NCI-H2107 treated with DMSO at 0.1 percent for 48 hours (cell line): ENCODE measurements at regions not wholly inside any gene's neighbourhood (a gene's known extent, or its start where the extent isn't known, plus 50 kb on each side); places are given as distances from the start of the nearest gene placed in this dataset.
"Not testable (repeated sequence)": the region's sequence is repeated elsewhere in the genome, so short reads cannot be mapped to it uniquely, and the experiment has no call there.

ENCODE experiments used
- DNase-seq: peaks from one replicate; lab custom pipeline; 2025; ENCODE audit not compliant: unreplicated experiment; lab: John Stamatoyannopoulos, UW

DNA sequence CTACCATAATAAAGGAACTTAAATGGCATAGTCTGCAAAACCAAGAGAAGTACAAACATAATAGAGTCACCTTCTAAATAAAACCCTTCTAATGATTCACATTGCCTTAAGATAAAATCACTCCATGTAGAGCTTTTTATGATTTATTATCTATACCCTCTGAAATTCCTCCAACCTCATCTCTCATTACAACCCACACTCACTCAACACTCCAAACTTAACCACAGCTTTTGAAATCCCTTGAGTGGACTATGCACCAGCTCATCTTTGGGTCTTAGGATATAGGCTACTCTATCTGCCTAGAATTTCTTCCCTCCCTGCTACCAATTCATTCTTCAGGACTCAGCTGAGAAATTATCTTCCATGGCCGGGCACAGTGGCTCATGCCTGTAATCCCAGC lies 122.5 kb downstream of the CETN3 start:
- no peak for DNase-seq

DNA sequence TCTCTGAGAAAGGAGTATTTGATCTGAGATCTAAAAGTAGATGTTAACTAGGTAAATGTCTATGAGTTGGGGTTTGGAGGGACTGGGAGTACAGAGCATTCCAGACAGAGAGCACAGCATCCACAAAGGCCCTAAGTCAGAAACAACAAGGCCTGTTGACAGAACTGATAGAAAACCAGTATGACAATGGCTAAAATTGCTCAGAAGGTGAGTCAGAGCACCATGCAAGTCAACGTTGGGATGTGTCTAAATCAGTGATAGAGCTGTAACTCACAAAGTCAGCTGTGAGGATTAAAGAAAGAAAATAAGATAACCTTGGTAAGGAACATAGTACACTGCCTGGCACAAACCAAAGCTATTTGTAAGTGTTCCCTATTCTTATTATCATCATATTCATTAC lies 124.0 kb downstream of the CETN3 start:
- DNase-seq = no peak

DNA sequence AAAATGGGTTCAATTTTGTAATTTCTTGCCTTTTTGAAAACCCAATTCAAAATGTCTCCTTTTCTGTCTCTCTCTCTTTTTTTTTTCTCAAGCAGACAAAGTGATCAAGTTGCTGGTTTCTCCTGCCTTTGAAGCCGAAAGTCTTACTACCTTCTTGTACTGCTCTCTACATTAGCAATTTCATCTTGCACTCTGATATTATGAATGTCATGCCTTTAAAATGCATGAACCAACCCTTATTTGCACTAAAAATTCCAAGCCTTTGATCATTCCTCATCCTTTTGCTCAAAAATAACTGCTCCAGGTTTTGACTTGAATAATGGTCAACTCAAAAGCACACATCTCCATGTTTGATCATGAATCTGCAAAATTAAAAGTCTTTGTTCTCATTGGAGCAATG lies 125.2 kb downstream of the CETN3 start:
- DNase-seq = no peak

GRCh38 chr5:90279091-90279490 lies 130.5 kb downstream of the CETN3 start:
- no peak for DNase-seq

DNA sequence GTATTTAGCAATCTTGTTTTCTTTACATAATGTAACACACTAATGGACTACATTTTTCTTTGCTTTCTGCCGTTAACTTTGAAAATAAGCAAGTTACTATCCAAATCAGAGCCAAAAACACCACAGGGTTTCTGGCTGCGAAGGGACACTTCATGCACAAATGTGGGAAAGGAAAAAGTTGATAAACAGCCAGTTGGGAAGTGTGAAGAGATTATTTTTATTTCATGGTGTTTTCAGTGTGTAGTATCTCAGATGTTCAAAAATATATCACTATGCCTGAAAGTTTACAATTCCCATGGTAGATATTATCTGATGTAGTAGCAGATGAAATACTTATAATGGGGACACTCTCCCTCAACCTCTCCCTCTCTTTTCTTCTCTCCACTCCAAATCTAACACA lies 135.3 kb downstream of the CETN3 start:
- no peak for DNase-seq

DNA sequence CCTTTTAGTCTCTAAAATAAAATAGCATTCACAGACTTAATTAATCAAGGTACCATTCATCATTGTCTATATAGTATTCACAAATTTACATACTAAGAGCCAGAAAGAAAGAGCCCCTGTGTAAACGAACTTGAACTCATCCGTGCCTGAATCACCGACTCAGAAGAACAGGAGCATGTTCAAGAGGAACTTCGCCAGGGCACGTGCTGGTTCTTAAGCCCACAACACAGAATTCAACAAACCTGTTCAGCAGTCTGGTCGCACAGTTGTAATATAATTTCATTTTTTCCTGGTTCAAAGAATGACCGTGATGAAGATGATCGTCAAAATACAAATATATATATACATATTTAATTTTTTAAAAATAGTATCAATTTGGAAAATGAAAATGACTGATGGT lies 141.9 kb downstream of the CETN3 start:
- no peak for DNase-seq

GRCh38 chr5:90265545-90265857 lies 144.1 kb downstream of the CETN3 start:
- no peak for DNase-seq

DNA sequence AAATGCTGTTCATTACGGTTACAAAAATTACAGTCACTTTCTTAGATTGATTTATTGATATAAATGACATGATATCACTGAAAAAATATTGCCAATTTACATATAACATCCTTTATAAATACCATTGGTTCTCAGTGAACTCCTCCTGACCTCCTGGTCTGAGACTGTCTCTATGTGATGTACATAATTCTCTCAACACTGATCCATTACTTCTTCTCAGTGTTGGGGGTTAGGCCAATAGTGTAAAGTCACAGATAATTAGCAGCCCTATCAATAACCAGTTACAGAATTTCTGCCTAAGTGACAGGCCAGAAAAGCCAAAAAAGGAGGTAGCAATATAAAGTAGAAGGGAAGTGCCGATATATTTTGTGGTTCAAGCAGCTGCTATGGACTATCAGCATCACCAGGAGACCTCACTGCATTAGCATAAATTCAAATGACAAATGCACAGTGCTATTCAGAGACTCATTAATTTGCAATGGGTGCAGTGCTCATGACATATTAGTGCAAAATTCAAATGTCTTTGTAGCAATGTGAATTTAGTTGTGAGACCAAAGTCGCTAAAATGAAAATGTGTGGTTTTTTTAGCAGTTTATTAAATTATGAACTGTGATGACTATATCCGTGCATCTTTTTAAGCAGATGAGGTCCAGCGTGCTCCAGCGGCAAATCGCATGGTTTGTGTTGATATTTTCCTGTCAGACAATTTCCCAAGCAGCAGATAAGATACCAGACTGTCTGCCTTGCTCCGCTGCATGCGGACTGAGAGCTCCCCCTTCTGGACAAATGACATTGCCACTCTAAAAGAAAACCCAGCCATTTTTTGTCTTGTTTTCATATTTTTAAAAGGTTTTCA lies 144.6 kb downstream of the CETN3 start:
- no peak for DNase-seq

DNA sequence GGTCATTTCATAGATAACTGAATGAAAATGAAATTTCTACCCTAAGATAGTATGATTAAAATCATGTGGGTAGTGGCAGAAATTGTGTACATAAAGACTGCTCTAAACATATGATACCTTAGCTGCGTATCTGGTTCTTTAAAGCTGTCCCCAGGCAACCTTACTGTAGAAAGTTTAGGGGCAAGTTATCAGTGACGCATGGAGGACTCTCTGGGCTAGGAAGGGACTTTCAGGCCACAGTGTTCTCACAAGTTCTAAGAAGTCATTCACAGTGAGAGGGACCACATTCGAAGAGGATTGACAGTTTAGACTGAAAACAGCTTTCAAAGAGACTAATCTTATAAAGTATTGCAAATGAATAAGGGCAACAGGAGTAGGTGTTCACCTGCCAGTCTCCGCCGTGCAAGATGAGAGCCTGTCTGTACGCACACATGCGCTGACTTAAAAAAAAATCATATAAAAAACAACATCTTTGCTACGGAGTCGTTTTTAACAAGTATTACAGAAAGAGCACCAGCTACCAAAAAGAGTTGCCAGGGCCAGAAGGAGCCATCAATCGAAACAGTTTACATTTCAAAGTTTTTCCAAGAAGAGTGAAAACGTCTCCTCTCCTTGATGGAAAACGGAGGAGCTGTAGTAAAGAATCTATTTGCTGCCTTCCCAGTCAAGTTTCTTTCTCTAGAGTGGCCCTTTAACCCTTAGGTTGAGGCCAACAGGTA lies 146.3 kb downstream of the CETN3 start:
- DNase-seq = no peak

DNA sequence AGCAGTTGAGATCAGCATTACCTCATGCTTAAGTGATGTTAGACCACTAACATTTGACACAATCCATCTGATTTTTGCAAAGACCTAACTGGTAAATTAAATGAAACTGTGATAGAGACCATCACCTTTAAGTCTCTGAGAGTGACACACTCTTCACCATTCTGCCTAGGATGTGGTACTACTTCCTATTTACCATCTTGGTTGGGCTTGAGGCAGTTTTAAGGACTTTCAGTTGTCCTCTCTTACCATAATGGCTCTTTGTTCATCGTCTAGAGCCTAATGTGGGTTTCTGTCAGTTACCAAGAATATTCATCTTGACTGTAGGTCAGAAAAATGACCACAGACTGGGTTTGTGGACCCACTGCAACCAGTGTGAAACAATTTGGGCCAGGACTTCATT lies 158.1 kb downstream of the CETN3 start:
- DNase-seq = no peak

GRCh38 chr5:90248640-90249039 lies 160.9 kb downstream of the CETN3 start:
- no peak for DNase-seq

DNA sequence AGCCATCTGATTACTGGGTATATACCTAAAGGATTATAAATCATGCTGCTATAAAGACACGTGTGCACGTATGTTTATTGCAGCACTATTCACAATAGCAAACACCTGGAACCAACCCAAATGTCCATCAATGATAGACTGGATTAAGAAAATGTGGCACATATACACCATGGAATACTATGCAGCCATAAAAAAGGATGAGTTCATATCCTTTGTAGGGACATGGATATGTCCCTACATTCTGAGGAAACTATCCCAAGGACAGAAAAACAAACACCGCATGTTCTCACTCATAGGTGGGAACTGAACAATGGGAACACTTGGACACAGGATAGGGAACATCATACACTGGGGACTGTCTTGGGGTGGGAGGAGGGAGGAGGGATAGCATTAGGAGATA lies 165.7 kb downstream of the CETN3 start:
- not testable (repeated sequence) for DNase-seq

GRCh38 chr5:90233476-90233875 lies 176.1 kb downstream of the CETN3 start:
- no peak for DNase-seq

GRCh38 chr5:90231688-90232087 lies 177.9 kb downstream of the CETN3 start:
- no peak for DNase-seq

- DNase-seq = no peak
Observed at GRCh38 chr5:90227683-90228082, 181.9 kb downstream of the CETN3 start.

DNA sequence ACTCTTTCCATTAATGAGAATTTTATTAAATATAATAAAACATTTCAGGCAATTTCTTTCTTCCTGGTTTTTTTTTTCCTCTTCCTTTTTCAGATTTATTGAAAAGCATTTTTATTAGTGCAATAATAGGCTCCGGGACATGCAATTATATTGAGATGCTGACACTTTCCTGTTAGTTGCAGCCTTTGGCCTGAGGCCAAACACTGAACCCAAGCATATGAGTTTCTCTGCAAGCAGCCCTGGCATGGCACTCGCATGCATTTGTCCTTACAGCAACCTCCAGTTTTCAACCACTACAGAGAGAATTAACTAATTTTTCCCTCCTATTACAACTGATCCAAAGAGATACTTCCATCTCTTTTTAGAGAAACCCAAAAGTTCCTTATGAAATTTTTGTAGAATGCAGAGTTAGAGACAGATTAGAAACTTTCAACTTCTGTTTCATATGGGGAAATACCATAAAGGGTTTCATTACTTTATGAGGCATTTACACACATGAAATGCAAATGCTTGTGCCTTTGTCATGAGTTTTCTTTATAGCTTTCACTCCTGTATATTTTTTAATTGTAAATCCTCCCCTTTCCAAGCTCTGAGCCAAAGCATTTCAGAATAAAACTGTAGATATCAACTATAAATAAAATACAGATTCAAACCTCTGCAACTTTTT lies 183.0 kb downstream of the CETN3 start:
- DNase-seq = no peak

- no peak for DNase-seq
Observed at GRCh38 chr5:90224342-90224741, 185.2 kb downstream of the CETN3 start.

DNA sequence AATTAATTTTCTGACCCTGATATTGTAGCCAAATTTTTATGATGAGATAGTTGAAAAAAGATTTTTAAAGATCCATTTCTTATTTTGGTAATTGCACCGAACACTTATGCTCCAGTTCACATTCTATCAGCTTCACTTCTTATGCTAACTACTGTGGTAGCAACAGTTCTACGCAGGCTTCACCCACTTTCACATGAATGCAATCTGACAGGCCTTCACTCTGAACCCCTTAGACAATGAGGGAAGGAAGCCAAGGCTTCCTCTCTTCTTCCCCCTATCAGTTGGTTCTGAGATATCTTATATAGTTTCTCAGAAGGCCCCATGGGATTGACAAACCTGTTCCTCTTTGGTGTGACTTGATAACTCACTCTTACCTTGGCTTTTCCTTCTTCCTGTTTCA lies 185.8 kb downstream of the CETN3 start:
- DNase-seq = no peak

DNA sequence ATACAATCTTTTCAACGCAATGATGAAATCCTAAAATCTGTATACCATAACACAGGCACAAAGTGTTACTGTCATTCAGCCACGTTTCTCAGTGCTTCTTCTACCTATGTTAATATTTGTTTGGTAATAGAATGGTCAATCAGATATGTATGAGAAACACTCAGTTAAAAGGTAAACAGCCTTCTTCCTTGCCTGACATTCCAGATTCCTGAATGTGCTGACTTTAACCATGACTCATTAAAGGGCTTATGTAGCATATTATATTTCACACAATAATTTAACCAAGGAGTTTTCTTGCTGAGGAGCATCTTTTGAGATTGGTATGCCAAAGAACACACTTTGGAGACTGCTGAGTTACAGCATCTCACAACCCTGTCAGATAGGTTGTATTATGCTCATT lies 187.6 kb downstream of the CETN3 start:
- no peak for DNase-seq

DNA sequence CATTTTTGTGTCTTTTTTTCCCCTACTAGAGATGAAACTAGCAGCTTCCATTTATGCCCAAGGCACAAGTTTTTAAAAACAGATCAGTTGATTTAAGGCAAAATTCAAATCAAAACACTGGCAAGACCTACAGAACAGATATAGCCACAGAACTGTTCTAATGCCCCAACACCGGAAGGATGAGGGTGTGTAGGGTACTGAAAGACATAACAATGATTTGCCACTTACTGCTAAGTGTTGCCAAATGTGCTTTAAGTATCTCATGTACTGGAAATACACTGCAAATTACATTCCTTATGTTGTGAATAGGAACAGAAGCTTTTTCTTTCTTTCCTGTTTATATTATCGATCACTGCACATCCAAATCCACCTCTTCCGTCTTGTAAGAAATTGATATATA lies 189.0 kb downstream of the CETN3 start:
- DNase-seq = no peak

- no peak for DNase-seq
Observed at GRCh38 chr5:90214991-90215390, 194.6 kb downstream of the CETN3 start.

GRCh38 chr5:90208323-90208722 lies 201.2 kb downstream of the CETN3 start:
- not testable (repeated sequence) for DNase-seq
